MM.1S (cell line): ENCODE measurements at regions not wholly inside any gene's neighbourhood (a gene's known extent, or its start where the extent isn't known, plus 50 kb on each side); places are given as distances from the start of the nearest gene placed in this dataset.

ENCODE experiments used
- CTCF ChIP-seq: fragments of 300-600 bp; sonication (generic); IDR thresholded peaks from 2 replicates; pipeline ENCODE4 v1.5.1; 2016; ENCODE audit warnings: antibody characterized with exemption, low read length, mixed read lengths
- EZH2 ChIP-seq: fragments of 300-600 bp; sonication (generic); optimal IDR thresholded peaks from 2 replicates; pipeline ENCODE3; 2017; ENCODE audit warnings: low read depth, mild to moderate bottlenecking, antibody characterized with exemption, low read length, mixed read lengths

DNA sequence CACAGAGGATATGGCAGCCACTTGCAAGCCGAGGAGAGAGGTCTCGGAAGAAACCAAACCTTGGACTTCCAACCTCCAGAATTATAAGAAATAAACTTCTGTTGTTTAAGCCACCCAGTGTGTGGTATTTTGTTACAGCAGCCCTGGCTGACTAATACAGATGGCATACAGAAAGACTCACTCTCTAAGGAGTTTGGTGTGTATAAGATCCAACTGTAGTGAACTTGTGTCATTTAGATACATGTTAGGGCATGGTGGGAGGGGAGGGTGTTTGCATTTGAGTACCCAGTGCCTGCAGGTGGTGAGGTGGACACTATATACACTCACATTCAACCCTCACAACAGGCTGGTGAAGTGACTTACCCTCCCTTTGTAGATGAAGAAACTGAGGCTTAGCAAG lies 233.2 kb upstream of the KLF3 start:
- no peak for TF ChIP-seq EZH2
- no peak for TF ChIP-seq CTCF
